WTC11 (cell line): ENCODE measurements at regions not wholly inside any gene's neighbourhood (a gene's known extent, or its start where the extent isn't known, plus 50 kb on each side); places are given as distances from the start of the nearest gene placed in this dataset.

Source experiments
- ATAC-seq: fragments of 200-7000 bp; cut with Tn5 transposase; 2 replicates; pipeline ENCODE4 v1.10.0; 2021; ENCODE audit warnings: mild to moderate bottlenecking, moderate library complexity
- CTCF ChIA-PET: fragments of 300-600 bp; sonication (Branson Sonifier 250); formaldehyde crosslinking; loops from one replicate; lab custom pipeline; 2021; ENCODE audit warnings: antibody characterized with exemption; lab: Charles Lee
- POLR2A ChIA-PET: fragments of 350-600 bp; sonication (Branson Sonifier 250); formaldehyde crosslinking; loops from one replicate; lab custom pipeline; 2021; ENCODE audit warnings: antibody characterized with exemption; lab: Charles Lee
- DNase-seq: peaks from one replicate; pipeline ENCODE4 v3.0.0; 2021; ENCODE audit warnings: low spot score
- H3K27ac Mint-ChIP-seq: 2 replicates; pipeline ENCODE4 v1.8.0; 2021; ENCODE audit warnings: mixed read lengths
- H3K27me3 Mint-ChIP-seq: 2 replicates; pipeline ENCODE4 v1.8.0; 2021; ENCODE audit warnings: low read depth, mild to moderate bottlenecking, moderate library complexity, mixed read lengths
- H3K36me3 Mint-ChIP-seq: 2 replicates; pipeline ENCODE4 v1.8.0; 2021; ENCODE audit warnings: mixed read lengths
- H3K4me1 Mint-ChIP-seq: 2 replicates; pipeline ENCODE4 v1.8.0; 2022; ENCODE audit warnings: mixed read lengths
- H3K4me3 Mint-ChIP-seq: 2 replicates; pipeline ENCODE4 v1.8.0; 2021; ENCODE audit warnings: mild to moderate bottlenecking, moderate library complexity, mixed read lengths
- H3K9me3 Mint-ChIP-seq: 2 replicates; pipeline ENCODE4 v1.8.0; 2021; ENCODE audit warnings: mixed read lengths
- ATF1 ChIP-seq: sonication (generic); formaldehyde crosslinking; IDR thresholded peaks from 2 replicates; pipeline ENCODE4 v1.8.1; 2023; ENCODE audit warnings: mild to moderate bottlenecking, moderate library complexity, missing genetic modification reagents
- CREM ChIP-seq: sonication (generic); formaldehyde crosslinking; IDR thresholded peaks from 2 replicates; pipeline ENCODE4 v1.8.1; 2022; ENCODE audit warnings: mild to moderate bottlenecking, missing genetic modification reagents, moderate library complexity
- FOXJ3 ChIP-seq: sonication (generic); formaldehyde crosslinking; IDR thresholded peaks from 2 replicates; pipeline ENCODE4 v1.9.0; 2021; ENCODE audit warnings: missing genetic modification reagents, mild to moderate bottlenecking, borderline replicate concordance
- FOXK1 ChIP-seq: sonication (generic); formaldehyde crosslinking; IDR thresholded peaks from 2 replicates; pipeline ENCODE4 v1.8.0; 2022; ENCODE audit warnings: mild to moderate bottlenecking, moderate library complexity, missing genetic modification reagents
- FOXP4 ChIP-seq: sonication (generic); formaldehyde crosslinking; IDR thresholded peaks from 2 replicates; pipeline ENCODE4 v1.8.0; 2022; ENCODE audit warnings: mild to moderate bottlenecking, missing genetic modification reagents
- GABPB1 ChIP-seq: sonication (generic); formaldehyde crosslinking; IDR thresholded peaks from 2 replicates; pipeline ENCODE4 v1.8.1; 2023; ENCODE audit warnings: mild to moderate bottlenecking, missing genetic modification reagents
- GRHL2 ChIP-seq: fragments of 250-450 bp; sonication (Bioruptor Pico); IDR thresholded peaks from 2 replicates; pipeline ENCODE4 v1.8.0; 2022; ENCODE audit warnings: mild to moderate bottlenecking, moderate library complexity; ENCODE audit not compliant: insufficient replicate concordance, severe bottlenecking
- KAT7 ChIP-seq: sonication (generic); formaldehyde crosslinking; IDR thresholded peaks from 2 replicates; pipeline ENCODE4 v1.8.1; 2023; ENCODE audit warnings: missing genetic modification reagents, mild to moderate bottlenecking, borderline replicate concordance
- NFYB ChIP-seq: sonication (generic); formaldehyde crosslinking; conservative IDR thresholded peaks from 2 replicates; pipeline ENCODE4 v1.8.0; 2022; ENCODE audit warnings: low read depth, missing genetic modification reagents
- NR2C2 ChIP-seq: sonication (generic); formaldehyde crosslinking; IDR thresholded peaks from 2 replicates; pipeline ENCODE4 v1.8.0; 2022; ENCODE audit warnings: mild to moderate bottlenecking, missing genetic modification reagents
- OVOL2 ChIP-seq: fragments of 250-450 bp; sonication (Bioruptor Pico); IDR thresholded peaks from 2 replicates; pipeline ENCODE4 v1.9.0; 2021; ENCODE audit warnings: mild to moderate bottlenecking, borderline replicate concordance
- RORB ChIP-seq: fragments of 250-450 bp; sonication (Bioruptor Pico); IDR thresholded peaks from 2 replicates; pipeline ENCODE4 v1.9.0; 2021; ENCODE audit warnings: mild to moderate bottlenecking
- SMAD4 ChIP-seq: sonication (generic); formaldehyde crosslinking; IDR thresholded peaks from 2 replicates; pipeline ENCODE4 v1.8.0; 2022; ENCODE audit warnings: mild to moderate bottlenecking, missing genetic modification reagents
- TCF7 ChIP-seq: sonication (generic); formaldehyde crosslinking; IDR thresholded peaks from 2 replicates; pipeline ENCODE4 v1.8.0; 2022; ENCODE audit warnings: mild to moderate bottlenecking, low read depth, missing genetic modification reagents, moderate library complexity
- TEAD1 ChIP-seq: sonication (generic); formaldehyde crosslinking; IDR thresholded peaks from 2 replicates; pipeline ENCODE4 v1.8.0; 2022; ENCODE audit warnings: mild to moderate bottlenecking, missing genetic modification reagents
- TEAD4 ChIP-seq: sonication (generic); formaldehyde crosslinking; IDR thresholded peaks from 2 replicates; pipeline ENCODE4 v1.8.0; 2022; ENCODE audit warnings: mild to moderate bottlenecking, missing genetic modification reagents
- USF1 ChIP-seq: sonication (generic); formaldehyde crosslinking; IDR thresholded peaks from 2 replicates; pipeline ENCODE4 v1.8.0; 2022; ENCODE audit warnings: mild to moderate bottlenecking, missing genetic modification reagents
- ZBTB21 ChIP-seq: sonication (generic); formaldehyde crosslinking; IDR thresholded peaks from 2 replicates; pipeline ENCODE4 v1.8.1; 2023; ENCODE audit warnings: mild to moderate bottlenecking, missing genetic modification reagents, borderline replicate concordance
- ZBTB43 ChIP-seq: sonication (generic); formaldehyde crosslinking; IDR thresholded peaks from 2 replicates; pipeline ENCODE4 v1.8.1; 2023; ENCODE audit warnings: mild to moderate bottlenecking, missing genetic modification reagents
- ZNF263 ChIP-seq: sonication (generic); formaldehyde crosslinking; IDR thresholded peaks from 2 replicates; pipeline ENCODE4 v1.8.1; 2022; ENCODE audit warnings: low read depth, mild to moderate bottlenecking, moderate library complexity, missing genetic modification reagents
- TF ChIP-seq, protein P1 (sequence below): sonication (generic); formaldehyde crosslinking; IDR thresholded peaks from 2 replicates; pipeline ENCODE4 v1.8.1; 2022; ENCODE audit warnings: missing genetic modification reagents, borderline replicate concordance
- TF ChIP-seq, protein P2 (sequence below): sonication (generic); formaldehyde crosslinking; IDR thresholded peaks from 2 replicates; pipeline ENCODE4 v1.8.1; 2023; ENCODE audit warnings: mild to moderate bottlenecking, moderate library complexity, missing genetic modification reagents
- TF ChIP-seq, protein P3 (sequence below): fragments of 250-450 bp; sonication (Bioruptor Pico); IDR thresholded peaks from 2 replicates; pipeline ENCODE4 v2.1.2; 2022; ENCODE audit warnings: mild to moderate bottlenecking, moderate library complexity
- TF ChIP-seq, protein P4 (sequence below): sonication (generic); formaldehyde crosslinking; IDR thresholded peaks from 2 replicates; pipeline ENCODE4 v1.8.0; 2023; ENCODE audit warnings: mild to moderate bottlenecking, missing genetic modification reagents

- TF ChIP-seq ZNF263 (CRISPR knock-in tag) (no peak), FOXK1 (CRISPR knock-in tag) (no peak), NR2C2 (CRISPR knock-in tag) (no peak), RORB (CRISPR knock-in tag) (no peak), USF1 (CRISPR knock-in tag) (no peak)
- TF ChIP-seq, protein P1, sequence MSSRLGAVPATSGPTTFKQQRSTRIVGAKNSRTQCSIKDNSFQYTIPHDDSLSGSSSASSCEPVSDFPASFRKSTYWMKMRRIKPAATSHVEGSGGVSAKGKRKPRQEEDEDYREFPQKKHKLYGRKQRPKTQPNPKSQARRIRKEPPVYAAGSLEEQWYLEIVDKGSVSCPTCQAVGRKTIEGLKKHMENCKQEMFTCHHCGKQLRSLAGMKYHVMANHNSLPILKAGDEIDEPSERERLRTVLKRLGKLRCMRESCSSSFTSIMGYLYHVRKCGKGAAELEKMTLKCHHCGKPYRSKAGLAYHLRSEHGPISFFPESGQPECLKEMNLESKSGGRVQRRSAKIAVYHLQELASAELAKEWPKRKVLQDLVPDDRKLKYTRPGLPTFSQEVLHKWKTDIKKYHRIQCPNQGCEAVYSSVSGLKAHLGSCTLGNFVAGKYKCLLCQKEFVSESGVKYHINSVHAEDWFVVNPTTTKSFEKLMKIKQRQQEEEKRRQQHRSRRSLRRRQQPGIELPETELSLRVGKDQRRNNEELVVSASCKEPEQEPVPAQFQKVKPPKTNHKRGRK = no peak
- TF ChIP-seq, all 79 proteins: peak for 0
These were observed 283.0 kb downstream of the TMX3 start (continued) for GRCh38 chr18:68431922-68432198.

DNA sequence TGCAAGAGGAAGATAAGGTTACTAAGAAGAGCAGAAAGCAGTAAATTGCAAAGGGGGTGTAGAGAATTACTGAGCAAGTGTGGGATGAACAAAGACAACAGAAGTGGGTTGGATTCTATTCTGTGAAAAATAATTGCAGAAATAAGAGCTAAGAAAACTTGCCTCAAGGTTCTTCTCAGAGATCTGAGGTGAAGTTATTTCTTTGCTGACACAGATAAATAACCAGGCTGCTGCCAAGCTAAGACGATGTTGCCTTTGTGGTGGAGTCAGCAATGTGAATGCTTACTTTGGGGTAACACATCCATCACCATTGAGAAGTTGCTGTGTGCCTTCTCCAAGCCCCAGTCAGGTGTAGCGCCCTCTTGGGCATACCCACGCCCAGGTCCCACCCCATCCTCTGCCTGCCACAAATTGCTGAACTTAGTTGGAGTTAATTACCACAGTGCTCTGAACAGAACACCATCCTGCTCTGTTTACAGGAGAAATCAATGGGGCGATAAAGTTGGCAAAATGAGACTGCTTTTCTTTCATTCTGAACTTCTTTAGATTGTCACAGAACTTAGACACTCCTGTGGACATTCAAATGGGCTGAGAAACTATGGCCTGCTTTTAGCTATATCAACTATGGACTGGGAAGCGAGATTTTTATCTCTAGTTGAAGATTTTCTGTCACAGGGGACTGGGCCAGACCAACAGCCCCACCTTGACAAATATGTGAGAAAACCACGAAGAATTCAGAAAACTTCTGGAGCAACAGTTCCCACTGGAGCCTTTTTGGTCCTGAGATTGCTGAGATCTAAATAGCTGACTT, 283.6 kb downstream of the TMX3 start:
- Mint-ChIP-seq H3K4me1 (peaks cover 2% of the 10 kb centered on the region), H3K4me3 (no peak overlapping the region), H3K36me3 (no peaks in the 10 kb centered on the region), H3K27me3 (no peaks in the 10 kb centered on the region), H3K9me3 (peaks cover 2% of the 10 kb centered on the region), H3K27ac (no peak overlapping the region)
- POLR2A ChIA-PET = no interaction called here
- no peak for DNase-seq
- CTCF ChIA-PET = no interaction called here
- peak; percentile 73 for ATAC-seq
- no peak for TF ChIP-seq OVOL2 (CRISPR knock-in tag)
- no peak for TF ChIP-seq TEAD4 (CRISPR knock-in tag)
- no peak for TF ChIP-seq GABPB1 (CRISPR knock-in tag)
- no peak for TF ChIP-seq TEAD1 (CRISPR knock-in tag)
- TF ChIP-seq KAT7 = no peak
- no peak for TF ChIP-seq FOXP4 (CRISPR knock-in tag)
- TF ChIP-seq USF1 (CRISPR knock-in tag) = no peak
- no peak for TF ChIP-seq CREM (CRISPR knock-in tag)
- TF ChIP-seq ATF1 (CRISPR knock-in tag) = no peak
- no peak for TF ChIP-seq ZBTB21
- no peak for TF ChIP-seq ZBTB43
- TF ChIP-seq TCF7 (CRISPR knock-in tag) = no peak
- TF ChIP-seq, protein P2, sequence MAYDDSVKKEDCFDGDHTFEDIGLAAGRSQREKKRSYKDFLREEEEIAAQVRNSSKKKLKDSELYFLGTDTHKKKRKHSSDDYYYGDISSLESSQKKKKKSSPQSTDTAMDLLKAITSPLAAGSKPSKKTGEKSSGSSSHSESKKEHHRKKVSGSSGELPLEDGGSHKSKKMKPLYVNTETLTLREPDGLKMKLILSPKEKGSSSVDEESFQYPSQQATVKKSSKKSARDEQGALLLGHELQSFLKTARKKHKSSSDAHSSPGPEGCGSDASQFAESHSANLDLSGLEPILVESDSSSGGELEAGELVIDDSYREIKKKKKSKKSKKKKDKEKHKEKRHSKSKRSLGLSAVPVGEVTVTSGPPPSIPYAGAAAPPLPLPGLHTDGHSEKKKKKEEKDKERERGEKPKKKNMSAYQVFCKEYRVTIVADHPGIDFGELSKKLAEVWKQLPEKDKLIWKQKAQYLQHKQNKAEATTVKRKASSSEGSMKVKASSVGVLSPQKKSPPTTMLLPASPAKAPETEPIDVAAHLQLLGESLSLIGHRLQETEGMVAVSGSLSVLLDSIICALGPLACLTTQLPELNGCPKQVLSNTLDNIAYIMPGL = no peak
- TF ChIP-seq, protein P3, sequence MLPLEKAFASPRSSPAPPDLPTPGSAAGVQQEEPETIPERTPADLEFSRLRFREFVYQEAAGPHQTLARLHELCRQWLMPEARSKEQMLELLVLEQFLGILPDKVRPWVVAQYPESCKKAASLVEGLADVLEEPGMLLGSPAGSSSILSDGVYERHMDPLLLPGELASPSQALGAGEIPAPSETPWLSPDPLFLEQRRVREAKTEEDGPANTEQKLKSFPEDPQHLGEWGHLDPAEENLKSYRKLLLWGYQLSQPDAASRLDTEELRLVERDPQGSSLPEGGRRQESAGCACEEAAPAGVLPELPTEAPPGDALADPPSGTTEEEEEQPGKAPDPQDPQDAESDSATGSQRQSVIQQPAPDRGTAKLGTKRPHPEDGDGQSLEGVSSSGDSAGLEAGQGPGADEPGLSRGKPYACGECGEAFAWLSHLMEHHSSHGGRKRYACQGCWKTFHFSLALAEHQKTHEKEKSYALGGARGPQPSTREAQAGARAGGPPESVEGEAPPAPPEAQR = no peak
- TF ChIP-seq FOXJ3 (CRISPR knock-in tag) = no peak
- TF ChIP-seq SMAD4 = no peak
- no peak for TF ChIP-seq NFYB
- no peak for TF ChIP-seq GRHL2 (CRISPR knock-in tag)
- TF ChIP-seq ZNF263 (CRISPR knock-in tag) = no peak
- TF ChIP-seq, protein P4, sequence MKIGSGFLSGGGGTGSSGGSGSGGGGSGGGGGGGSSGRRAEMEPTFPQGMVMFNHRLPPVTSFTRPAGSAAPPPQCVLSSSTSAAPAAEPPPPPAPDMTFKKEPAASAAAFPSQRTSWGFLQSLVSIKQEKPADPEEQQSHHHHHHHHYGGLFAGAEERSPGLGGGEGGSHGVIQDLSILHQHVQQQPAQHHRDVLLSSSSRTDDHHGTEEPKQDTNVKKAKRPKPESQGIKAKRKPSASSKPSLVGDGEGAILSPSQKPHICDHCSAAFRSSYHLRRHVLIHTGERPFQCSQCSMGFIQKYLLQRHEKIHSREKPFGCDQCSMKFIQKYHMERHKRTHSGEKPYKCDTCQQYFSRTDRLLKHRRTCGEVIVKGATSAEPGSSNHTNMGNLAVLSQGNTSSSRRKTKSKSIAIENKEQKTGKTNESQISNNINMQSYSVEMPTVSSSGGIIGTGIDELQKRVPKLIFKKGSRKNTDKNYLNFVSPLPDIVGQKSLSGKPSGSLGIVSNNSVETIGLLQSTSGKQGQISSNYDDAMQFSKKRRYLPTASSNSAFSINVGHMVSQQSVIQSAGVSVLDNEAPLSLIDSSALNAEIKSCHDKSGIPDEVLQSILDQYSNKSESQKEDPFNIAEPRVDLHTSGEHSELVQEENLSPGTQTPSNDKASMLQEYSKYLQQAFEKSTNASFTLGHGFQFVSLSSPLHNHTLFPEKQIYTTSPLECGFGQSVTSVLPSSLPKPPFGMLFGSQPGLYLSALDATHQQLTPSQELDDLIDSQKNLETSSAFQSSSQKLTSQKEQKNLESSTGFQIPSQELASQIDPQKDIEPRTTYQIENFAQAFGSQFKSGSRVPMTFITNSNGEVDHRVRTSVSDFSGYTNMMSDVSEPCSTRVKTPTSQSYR (CRISPR knock-in tag) = no peak
- TF ChIP-seq, all 79 proteins: peak for 0
